NCI-H69 (cell line): ENCODE measurements at regions not wholly inside any gene's neighbourhood (a gene's known extent, or its start where the extent isn't known, plus 50 kb on each side); places are given as distances from the start of the nearest gene placed in this dataset.
A peak's percentile ranks its signal among the peaks of the same experiment; 100 is the strongest.

Experiments
- DNase-seq: peaks from one replicate; lab custom pipeline; 2025; lab: John Stamatoyannopoulos, UW

DNA sequence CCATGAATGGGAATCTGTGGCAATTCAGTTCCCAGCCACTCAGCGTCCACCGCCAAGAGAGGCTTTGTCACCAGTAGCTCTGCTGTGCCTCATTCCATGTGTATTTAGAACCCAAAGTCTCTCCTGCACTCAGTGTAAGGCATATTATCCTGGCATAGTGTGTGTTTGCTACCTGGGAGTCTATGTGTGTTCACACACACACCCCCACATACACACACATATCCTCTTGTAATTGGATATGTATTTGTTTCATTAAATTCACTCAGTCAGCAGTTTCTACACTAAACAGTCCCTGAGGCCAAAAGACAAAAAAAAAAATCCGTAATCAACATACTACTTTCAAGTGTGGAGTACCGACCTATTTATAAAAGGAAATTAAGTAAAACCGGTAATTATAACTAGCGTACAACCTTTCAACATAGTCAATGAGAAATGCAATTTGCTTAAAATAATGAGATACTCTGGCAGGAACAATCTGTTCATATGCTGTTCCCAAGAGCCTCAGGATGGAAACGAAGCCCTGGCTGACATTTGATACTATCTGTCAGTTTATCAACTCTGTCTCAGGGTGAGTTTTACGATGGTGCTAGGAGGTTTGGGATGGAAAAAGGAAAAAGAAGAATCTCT lies 425.8 kb upstream of the CELF2 start:
- peak; percentile 2 for DNase-seq

- no peak for DNase-seq
These were observed 421.4 kb upstream of the CELF2 start for GRCh38 chr10:10596256-10596655.

DNA sequence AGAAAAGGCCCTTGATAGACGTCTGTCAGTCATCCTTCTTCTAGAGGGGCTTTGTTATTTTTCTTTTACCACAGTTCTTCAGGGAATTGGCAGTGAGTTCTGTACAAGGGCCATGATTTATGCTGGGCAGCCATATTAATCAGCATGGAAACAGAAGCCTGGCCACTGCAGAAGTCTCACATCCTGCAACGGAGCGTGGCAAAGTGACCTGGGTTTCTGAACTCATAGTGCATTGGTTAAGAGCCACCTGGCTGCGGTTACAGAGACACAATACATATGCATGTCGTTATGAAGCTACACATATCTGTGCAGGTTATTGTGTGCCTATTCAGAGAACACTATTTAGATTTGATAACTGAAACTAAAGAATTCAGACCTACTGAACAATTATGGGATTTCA lies 419.4 kb upstream of the CELF2 start:
- DNase-seq = no peak

- no peak for DNase-seq
These were observed 417.7 kb upstream of the CELF2 start for GRCh38 chr10:10600004-10600403.

- no peak for DNase-seq
These were observed 412.1 kb upstream of the CELF2 start for GRCh38 chr10:10605551-10606081.

- no peak for DNase-seq
These were observed 408.2 kb upstream of the CELF2 start for GRCh38 chr10:10609379-10609955.

DNA sequence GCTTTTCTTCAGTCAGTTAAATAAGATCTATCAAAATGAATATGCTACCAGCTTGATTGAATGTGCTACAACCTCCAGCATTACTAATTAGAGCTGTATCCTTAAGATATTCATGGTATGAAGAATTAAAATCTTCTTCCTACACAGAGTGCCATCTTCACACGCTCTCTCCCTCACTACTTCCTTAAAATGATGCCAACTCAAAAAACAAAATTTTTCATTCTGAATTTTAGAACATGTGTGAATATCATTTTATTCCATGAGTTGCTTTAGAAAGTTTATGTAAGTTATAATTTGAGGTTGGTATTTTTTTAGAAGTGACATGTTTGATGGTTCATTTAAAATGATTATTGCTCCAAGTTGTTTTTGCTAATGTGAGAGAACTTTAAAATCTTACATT lies 407.5 kb upstream of the CELF2 start:
- DNase-seq = no peak

DNA sequence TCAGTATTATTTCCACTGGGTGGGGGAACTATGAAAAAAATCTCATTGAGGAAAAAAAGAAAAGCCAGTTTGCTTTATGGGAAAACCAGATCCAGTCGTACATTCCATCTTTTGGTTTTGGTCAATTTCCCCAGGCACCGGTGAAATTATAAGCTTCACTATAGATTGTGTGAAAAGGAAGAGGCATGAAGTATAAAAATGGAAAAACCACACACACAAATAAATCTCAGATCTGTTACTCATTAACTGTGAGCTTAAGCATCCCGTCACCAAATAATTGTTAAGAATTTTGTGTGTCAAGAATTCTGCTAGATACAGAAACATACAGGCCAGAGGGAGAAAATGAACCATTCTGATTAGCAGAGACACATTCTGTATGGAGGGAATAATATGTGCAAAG lies 405.5 kb upstream of the CELF2 start:
- DNase-seq = no peak

- no peak for DNase-seq
These were observed 403.9 kb upstream of the CELF2 start for GRCh38 chr10:10613656-10614244.

- no peak for DNase-seq
These were observed 400.0 kb upstream of the CELF2 start for GRCh38 chr10:10617686-10618085.

GRCh38 chr10:10618139-10618538 lies 399.5 kb upstream of the CELF2 start:
- no peak for DNase-seq

DNA sequence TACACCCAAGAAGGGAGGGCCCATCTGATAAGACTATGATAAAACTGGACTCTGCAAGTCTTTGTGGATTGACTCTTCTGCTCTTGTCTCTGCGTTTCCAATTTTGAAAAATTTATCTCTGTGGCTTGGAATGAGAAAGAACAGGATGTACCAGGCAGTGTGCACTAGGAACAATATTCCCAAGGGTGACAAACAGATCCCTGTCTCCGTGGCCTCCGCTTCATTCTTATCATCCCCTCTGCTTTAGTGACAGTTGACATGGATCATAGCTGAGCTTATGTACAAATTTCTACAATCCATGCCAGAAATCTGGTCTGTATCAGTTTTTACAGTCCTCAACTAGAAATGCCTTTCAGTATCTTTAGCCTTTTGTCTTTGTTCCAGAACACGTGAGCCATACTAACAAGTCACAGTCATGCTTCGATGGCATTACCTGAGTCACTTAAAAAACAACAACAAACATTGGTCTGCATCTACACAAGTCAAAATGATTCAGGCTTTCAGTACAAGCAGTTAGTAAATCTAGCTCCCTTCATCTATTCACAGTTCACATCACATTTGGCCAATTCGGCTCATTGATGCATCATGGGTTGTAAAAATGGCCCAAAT lies 393.6 kb upstream of the CELF2 start:
- DNase-seq = no peak

DNA sequence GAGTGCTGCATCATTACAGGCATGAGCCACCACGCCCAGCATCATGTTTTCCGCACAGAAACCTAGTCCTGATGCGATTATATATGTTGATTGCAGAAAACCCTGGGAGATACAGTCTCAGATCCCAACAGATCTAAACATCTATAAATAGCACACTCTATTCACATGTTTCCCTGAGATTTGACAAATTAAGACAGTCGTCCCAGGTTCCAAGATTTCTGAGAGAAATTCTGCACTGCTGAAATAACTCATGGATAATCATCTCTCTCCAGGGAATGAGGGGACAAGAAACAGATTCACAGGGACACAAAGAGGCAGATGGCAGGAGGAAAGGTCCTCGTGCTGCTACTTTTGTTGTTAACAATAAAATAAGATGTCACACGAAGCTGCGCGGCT lies 393.1 kb upstream of the CELF2 start:
- no peak for DNase-seq

GRCh38 chr10:10625491-10625890 lies 392.2 kb upstream of the CELF2 start:
- no peak for DNase-seq

- no peak for DNase-seq
These were observed 390.9 kb upstream of the CELF2 start for GRCh38 chr10:10626734-10627133.

DNA sequence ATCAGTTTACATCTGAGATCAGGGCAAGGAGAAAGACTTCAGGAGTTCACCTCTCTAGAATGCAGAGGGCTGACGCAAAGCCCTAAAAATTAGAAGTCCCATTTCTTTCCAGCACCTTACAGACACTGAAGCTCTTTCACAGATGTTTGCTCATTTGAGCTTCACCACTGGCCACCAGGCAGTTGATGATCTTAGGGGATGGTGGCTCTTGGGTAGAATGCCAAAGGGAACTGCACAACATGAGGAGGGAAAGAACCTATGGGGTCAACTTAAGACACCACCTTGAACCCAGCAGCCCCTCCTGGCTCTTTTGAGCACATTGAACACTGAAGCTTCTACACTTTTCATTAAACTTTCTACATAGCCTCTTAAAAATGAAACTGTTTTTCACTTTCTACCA lies 390.3 kb upstream of the CELF2 start:
- DNase-seq = no peak

- DNase-seq = no peak
These were observed 388.2 kb upstream of the CELF2 start for GRCh38 chr10:10629512-10629911.

GRCh38 chr10:10630281-10630680 lies 387.4 kb upstream of the CELF2 start:
- DNase-seq = no peak

- no peak for DNase-seq
These were observed 386.9 kb upstream of the CELF2 start for GRCh38 chr10:10630782-10631181.

DNA sequence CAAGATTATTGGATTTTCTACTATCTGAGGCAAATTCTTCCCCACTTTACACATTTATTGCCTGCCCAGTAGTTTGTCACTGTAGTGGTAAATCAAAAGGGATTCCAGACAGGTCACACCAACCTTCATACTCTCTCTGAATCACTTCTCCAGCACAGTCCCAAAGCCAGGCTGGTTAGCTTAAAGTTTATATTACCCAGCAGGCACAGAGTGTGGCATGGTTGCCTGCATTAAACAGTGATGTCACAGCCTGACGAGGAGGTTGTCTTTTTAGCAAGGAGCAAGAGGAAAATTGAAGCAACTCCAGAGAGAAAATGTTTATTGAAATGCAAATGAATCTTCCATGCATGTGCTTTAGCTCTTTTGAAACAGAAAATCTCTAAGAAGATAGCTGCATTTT lies 375.5 kb upstream of the CELF2 start:
- DNase-seq = no peak

GRCh38 chr10:10642751-10643150 lies 374.9 kb upstream of the CELF2 start:
- no peak for DNase-seq

- no peak for DNase-seq
These were observed 373.5 kb upstream of the CELF2 start for GRCh38 chr10:10644008-10644646.
